GM18498 (cell line): ENCODE measurements at regions not wholly inside any gene's neighbourhood (a gene's known extent, or its start where the extent isn't known, plus 50 kb on each side); places are given as distances from the start of the nearest gene placed in this dataset.

Experiments
- ATAC-seq: cut with Tn5 transposase; IDR thresholded peaks from one replicate; pipeline ENCODE4 v1.9.1; 2021; ENCODE audit warnings: mild to moderate bottlenecking, moderate library complexity; ENCODE audit not compliant: unreplicated experiment

- ATAC-seq = no peak
These were observed 449.5 kb downstream of the VRK1 start for GRCh38 chr14:97246648-97247047.

GRCh38 chr14:97248973-97249372 is 451.8 kb downstream of the VRK1 start:
- no peak for ATAC-seq

DNA sequence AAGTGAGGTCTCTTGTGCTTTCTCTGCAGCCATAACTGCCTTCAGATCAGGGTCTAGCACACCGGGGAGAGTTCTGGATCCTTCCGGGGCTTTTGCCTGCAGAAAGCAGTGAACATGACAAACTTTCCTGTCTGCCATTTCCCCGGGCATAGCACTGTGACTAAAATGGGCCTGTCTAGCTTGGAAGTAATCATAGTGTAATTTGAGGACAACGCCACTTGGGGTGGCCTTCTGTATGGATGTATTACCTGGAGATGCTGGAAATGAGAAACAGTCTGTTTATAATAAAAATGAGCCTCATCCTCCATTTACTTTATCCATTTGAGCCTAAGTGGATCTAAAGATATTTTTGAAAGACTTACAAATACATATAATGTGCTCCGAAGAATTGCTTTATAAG is 453.7 kb downstream of the VRK1 start:
- no peak for ATAC-seq

DNA sequence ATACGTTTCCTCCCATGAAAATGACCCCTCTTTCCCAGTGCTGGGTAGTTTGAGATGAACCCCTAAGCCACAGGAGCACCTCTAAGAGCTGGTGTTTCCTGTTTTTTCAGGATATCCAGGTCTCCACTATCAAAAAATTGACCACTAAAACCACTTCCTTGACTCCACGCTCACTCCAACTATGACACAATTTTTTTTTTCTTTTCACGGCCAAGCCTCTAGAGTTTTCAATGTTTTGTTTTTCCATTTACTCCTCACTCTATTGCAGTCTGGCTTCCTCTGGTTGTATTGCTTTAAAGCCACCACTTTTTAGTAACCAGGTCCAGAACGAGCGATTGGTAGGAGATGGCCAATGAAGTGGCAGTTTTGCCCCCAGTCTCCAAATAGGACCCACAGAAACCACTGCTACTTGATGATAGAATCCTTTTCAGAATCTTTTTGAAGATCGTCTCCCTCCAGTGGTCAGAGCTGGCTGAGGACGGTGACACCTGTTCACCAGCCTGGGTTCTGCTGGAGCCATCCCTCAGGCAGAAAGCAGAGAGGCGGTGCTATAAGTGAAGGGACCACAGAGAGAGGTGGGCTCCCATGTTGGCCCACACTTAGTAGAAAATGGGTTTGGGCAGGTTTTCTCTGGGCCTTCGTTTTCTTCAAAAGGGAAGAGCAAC is 454.4 kb downstream of the VRK1 start:
- ATAC-seq = no peak

- no peak for ATAC-seq
These were observed 456.6 kb downstream of the VRK1 start for GRCh38 chr14:97253756-97254155.

GRCh38 chr14:97262336-97262735 is 465.2 kb downstream of the VRK1 start:
- ATAC-seq = no peak

DNA sequence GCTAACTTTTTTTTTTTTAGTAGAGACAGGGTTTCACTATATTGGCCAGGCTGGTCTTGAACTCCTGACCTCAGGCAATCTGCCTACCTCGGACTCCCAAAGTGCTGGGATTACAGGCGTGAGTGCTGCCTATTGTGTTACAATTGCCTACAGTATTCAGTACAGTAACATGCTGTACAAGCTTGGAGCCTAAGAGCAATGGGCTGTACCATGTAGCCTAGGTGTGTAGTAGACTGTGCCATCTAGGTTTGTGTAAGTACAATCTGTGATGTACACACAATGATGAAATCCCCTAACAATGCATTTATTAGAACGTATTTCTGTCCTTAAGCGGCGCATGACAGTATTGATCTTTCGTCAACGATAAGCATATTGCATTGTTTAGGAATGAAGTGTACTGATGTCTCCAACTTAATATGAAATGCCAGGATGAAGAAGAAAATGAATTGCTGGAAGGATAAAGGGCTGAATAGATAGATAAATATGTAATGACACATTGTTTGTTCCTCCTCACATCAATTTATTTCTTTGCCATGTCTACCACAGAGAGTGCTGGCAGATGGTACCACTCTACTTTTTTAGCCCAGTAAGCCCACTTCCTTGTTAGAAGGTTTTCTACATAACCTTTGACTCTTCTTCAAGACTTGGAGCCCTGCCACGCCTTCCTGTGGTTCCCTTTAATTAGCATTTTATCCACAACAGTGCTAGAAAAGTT is 467.5 kb downstream of the VRK1 start:
- ATAC-seq = no peak

DNA sequence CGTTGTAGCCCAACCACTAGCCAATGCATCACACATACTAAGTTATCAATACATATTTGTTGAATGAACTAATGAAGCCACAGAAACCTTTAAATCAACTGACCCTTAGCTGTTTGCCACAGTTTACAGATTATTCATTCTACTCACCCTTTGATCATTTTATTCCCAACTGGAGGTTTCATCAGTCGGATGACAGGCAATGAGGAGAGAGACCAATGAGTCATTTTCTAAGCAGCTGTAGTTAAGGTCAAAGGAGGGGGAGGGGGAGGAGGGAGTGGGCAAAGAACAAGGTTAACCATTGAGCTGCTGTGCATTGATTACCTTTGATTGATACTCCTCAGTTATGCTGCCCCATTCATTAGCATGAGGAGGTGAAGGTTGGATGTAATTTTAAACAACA is 469.5 kb downstream of the VRK1 start:
- ATAC-seq = no peak

DNA sequence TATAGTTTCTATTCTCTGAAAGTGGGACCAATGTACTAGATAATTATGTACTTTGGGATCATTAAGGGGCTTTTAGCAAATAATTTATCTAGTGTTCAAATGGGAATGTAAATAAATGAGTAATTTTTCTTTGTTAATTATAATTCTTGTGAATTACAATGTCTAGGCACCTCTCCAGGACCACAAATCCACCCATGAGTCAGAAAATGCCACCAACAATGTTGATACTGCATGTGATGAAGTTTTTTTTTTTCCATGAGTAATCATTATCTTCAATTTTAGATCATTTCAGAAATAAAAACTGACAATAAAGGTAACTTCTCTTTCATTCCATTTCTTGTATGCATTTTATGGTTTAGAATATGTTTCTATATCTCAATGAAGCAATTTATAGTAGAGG is 470.3 kb downstream of the VRK1 start:
- ATAC-seq = no peak

DNA sequence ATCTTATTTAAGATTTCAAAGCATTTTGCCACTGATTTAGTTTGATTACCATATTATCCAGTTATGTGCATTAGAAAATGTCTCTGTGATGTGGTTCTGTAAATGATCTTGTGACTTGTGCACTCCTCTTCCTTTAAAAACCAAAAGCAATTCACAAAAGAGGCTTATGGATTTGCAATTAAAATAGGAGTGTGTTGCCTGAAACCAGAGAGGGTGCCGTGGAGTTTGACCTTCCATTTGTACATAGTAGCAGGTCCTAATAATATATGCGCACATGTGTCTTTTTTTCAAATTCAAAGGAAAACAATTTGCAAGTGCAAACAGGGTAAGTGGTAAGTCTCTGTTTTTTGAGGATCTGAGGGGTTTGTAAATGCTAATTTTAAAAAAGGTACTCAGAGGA is 470.9 kb downstream of the VRK1 start:
- ATAC-seq = no peak

- ATAC-seq = no peak
These were observed 473.1 kb downstream of the VRK1 start for GRCh38 chr14:97270308-97270707.

DNA sequence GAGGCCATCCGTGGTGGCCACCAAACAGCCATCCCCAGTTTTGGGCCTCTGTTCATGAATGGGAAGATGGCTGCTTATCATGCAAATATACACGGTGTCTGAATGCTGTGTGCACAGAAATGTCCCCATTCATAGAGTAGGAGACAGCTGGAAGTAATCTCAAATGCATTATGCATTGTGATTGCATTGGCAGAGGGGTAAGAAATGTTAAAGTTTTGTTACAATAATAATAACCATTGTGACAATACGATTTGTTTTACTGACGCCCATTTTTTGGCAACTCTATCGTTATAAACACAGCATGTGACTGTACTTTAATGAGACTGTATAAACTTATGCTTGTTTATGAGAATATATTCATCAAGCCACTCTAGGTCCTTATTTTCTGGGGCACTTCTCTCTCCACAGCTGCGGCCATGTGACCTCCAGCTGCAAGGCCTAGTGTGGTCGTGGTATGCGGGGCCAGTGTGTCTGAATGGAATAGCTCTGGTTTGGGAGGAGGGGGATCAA is 474.3 kb downstream of the VRK1 start:
- no peak for ATAC-seq

GRCh38 chr14:97273540-97273939 is 476.4 kb downstream of the VRK1 start:
- no peak for ATAC-seq

GRCh38 chr14:97274626-97275025 is 477.4 kb downstream of the VRK1 start:
- no peak for ATAC-seq

DNA sequence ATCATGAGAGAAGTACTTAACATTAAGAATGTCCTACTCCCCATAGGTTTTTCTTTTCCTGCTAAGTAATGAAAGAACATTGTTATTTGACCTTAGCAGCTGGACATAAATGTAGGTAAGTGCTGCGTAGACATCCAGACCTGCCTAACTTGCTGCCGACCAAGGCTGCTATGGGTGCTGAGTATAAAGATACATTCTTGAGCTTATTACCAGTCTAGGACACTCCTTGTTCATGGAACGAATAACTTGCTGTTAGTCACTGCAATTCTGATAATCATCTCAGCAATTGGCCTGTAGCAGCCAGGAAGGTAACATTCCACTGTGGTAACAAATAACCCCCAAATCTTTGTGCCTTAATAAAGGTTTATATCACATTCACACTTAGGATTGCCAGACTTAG is 478.1 kb downstream of the VRK1 start:
- no peak for ATAC-seq

DNA sequence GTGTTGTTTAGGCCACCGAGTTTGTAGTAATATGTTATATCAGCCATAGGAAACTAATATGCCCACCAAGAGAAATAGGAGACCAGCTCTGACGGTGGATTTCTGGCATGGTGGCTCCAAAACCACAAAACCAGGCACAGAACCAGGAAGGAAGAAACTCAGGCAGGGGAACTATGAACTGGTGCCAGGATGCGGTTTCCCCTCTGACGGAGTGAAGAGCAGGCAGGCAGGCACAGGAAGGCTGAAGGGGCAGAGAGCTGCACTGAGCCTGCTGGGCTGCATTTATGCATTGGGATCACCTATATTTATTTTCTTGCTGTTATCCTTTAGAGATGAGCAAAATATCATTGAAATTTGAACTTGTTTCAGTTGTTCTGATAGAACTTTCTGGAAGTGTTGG is 479.4 kb downstream of the VRK1 start:
- ATAC-seq = no peak

DNA sequence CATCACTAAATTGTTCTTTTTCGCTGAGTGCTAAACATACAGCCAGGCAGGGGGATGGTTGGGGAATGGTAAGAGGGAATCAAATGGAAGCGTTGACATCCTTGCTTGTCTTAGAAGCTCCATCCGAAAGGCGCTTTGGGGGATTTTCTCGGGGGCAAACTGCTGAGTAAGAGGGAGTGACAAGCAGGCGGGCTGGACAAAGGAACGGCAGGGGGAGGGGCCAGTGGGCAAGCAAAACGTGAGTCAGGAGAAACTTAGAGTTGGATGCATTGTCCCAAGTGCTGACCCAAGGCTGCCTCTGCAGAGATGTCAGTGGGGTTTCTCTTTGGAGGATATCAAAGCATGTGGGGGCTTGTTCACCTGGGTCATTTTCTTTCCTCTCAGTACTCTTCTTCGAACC is 480.5 kb downstream of the VRK1 start:
- ATAC-seq = no peak

DNA sequence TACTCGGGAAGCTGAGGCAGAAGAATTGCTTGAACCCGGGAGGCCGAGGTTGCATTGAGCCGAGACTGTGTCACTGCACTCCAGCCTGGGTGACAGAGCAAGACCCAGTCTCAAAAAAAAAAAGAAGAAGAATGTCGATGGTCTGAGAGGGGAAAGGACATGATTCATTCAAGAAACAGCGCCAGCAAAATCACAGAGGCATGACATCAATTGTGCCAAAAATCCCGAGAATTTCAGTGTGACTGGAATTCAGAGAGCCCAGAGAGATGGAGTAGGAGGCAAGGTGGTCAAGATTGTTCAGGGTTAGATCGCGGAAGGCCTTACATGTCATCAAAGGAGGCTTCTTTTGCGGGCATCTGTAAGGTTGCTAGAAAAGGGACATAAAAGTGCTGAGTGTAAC is 483.3 kb downstream of the VRK1 start:
- ATAC-seq = no peak

DNA sequence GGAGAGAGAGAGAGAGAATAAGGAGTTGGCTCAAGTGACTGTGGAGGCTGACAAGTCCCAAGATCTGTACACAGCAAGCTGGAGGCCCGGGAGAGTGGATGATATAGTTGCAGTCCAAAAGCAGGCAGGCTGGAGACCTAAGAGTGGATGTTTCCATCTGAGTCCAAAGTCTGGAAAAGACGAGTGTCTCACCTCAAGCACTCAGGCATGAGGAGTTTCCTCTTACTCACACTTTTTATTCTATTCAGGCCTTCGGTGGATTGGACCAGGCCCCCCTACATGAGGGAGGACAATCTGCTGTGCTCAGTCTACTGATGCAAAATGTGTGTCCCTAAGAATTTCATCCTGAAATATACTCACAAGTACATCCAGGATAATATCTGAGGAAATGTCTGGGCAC is 484.6 kb downstream of the VRK1 start:
- ATAC-seq = no peak

DNA sequence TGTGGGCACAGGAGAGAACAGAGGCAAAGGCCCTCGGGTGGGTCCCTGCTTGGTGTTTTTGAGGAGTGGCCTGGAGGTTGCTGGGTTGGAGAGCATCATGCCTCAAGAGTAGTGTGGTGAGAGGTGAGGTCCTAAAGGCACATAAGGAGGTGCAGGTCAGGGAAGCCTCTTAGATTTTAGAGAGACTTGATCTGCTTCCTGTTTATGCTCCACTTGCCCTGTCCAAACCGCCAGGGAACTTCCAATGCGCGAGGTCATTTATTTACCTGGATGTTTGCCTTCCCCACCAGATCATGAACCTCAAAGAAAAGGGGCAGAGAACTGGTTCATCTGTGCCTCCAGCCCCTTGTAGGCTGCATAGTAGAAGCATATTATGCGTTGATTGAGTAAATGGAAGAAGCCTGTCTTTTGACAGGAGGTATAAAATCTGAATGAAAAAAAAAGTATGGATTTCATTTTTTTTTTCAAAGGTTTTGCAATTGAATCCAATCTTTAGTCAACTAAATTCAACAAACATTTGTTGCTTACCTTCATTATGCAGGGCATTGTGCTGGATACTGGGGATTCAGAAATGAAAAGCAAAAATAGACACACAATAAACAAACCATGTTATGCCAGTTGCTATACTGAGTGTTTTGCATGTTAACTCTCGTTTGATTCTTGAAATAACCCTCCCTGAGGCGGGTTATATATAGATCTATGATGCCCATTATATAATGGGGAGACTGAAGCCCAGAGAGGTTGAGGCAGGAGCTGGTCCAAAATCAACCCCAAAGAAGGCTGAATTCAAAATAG is 485.2 kb downstream of the VRK1 start:
- ATAC-seq = no peak

GRCh38 chr14:97283005-97283403 is 485.8 kb downstream of the VRK1 start:
- no peak for ATAC-seq

DNA sequence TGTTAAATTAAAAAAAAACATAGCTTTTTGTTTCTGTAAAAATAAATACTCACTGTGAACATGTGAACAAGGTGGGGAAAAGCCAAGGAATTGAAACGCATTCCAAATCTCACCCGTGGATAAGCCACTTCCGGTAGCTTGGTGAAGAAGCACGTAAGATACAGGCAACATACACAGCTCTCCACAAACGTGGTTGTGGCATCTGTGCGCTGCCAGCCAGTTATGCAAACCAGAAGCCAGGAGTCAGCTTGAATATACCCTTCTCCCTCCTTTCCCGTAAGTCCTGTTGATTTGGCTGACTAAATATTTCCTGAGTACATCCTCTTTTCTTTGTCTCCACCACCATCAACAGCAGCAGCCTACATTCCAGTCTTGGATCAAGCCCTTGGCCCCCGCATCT is 486.2 kb downstream of the VRK1 start:
- no peak for ATAC-seq
